Prostate gland (tissue), 2 donors: ENCODE measurements at regions not wholly inside any gene's neighbourhood (a gene's known extent, or its start where the extent isn't known, plus 50 kb on each side); places are given as distances from the start of the nearest gene placed in this dataset.

Experiments used
- DNase-seq: peaks from one replicate; pipeline ENCODE4 v3.0.0-alpha.2; 2019; ENCODE audit warnings: low spot score
- H3K27ac ChIP-seq, 2 donors: fragments of 200-600 bp; sonication (generic); 2 replicates each; pipeline ENCODE4 v1.5.1; 2017 to 2019
- H3K27me3 ChIP-seq: fragments of 200-600 bp; sonication (generic); replicated peaks from 2 replicates; pipeline ENCODE4 v1.5.1; 2019; ENCODE audit not compliant: insufficient read depth
- H3K36me3 ChIP-seq, 2 donors: fragments of 200-600 bp; sonication (generic); 1 replicate in 1 of 2; 2 replicates in 1 of 2; pipeline versions ENCODE4 v1.5.1 to v1.8.1; 2017 to 2019
- H3K4me1 ChIP-seq: fragments of 200-600 bp; sonication (generic); replicated peaks from 2 replicates; pipeline ENCODE4 v1.5.1; 2019
- H3K4me3 ChIP-seq, 2 donors: fragments of 200-600 bp; sonication (generic); 2 replicates each; pipeline ENCODE4 v1.5.1; 2017 to 2019
- H3K9me3 ChIP-seq: fragments of 200-600 bp; sonication (generic); 2 replicates; pipeline ENCODE4 v1.5.1; 2017
- POLR2A ChIP-seq: fragments of 450-650 bp; IDR thresholded peaks from one replicate; pipeline ENCODE4 v1.6.1; 2016; ENCODE audit warnings: antibody characterized with exemption, mild to moderate bottlenecking
- POLR2AphosphoS5 ChIP-seq: sonication (generic); formaldehyde crosslinking; IDR thresholded peaks from one replicate; pipeline ENCODE4 v1.6.1; 2017; ENCODE audit warnings: antibody characterized with exemption
- WGBS: methylation state at CpG from one replicate; pipeline ENCODE4 v1.1.5; 2018; 5-methylcytosine and 5-hydroxymethylcytosine counted together
- intact Hi-C: fragments of 100-400 bp; cut with DNase I; formaldehyde crosslinking; loops from one replicate; pipeline ENCODE4 v1.14.2; 2022
- TF ChIP-seq, protein P1 (sequence below), 4 experiments: fragments of 200-600 bp in 2 of 4; fragments of 450-650 bp in 2 of 4; sonication (generic) in 2 of 4; IDR thresholded peaks; 1 replicate in 3 of 4; 2 replicates in 1 of 4; pipeline ENCODE4 v1.5.1; 2016 to 2019; ENCODE audit warnings: antibody characterized with exemption in 4 of 4, mild to moderate bottlenecking in 2 of 4, moderate library complexity in 2 of 4

DNA sequence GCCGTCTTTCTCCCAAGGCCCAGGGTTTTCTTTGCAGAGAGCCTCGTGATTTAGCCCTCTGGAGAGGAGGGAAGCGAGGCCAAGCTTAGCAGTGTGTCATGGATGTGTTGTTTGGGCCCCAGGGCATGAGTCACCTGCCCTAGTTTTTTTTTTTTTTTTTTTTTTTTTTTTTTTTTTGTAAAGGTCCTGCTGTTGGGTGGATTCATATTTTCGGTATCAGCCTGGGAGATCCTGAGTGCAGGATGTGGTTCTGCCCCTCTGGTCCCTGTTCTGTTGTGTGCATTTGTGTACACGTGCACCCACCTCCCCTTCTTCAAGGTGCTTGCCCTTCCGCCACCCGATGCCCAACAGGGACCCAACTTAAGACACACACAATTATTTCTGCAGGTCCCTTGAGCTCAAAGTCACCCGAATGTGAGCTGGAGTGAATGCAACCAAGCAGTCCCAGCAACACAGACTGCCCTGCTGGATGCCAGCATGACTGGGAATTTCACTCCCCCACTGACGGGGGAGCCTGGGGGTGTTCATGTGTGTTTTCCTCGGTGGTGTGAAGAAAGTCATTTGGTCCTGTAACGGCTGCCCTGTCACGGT lies 265.8 kb upstream of the TNRC6C start:
- H3K4me1 ChIP-seq = no peaks in the 10 kb centered on the region
- intact Hi-C loops = no loop called here
- no peaks in the 10 kb centered on the region for H3K36me3 ChIP-seq
- no peaks in the 10 kb centered on the region for H3K9me3 ChIP-seq
- 87% methylated on average over 12 of the region's 12 CpGs for whole genome bisulfite sequencing
- no peak overlapping the region for H3K27ac ChIP-seq
- H3K4me3 ChIP-seq = no peak overlapping the region
- H3K27me3 ChIP-seq = peaks cover 5% of the 10 kb centered on the region
- TF ChIP-seq POLR2A = no peak
- TF ChIP-seq POLR2AphosphoS5 = no peak
- TF ChIP-seq, protein P1, sequence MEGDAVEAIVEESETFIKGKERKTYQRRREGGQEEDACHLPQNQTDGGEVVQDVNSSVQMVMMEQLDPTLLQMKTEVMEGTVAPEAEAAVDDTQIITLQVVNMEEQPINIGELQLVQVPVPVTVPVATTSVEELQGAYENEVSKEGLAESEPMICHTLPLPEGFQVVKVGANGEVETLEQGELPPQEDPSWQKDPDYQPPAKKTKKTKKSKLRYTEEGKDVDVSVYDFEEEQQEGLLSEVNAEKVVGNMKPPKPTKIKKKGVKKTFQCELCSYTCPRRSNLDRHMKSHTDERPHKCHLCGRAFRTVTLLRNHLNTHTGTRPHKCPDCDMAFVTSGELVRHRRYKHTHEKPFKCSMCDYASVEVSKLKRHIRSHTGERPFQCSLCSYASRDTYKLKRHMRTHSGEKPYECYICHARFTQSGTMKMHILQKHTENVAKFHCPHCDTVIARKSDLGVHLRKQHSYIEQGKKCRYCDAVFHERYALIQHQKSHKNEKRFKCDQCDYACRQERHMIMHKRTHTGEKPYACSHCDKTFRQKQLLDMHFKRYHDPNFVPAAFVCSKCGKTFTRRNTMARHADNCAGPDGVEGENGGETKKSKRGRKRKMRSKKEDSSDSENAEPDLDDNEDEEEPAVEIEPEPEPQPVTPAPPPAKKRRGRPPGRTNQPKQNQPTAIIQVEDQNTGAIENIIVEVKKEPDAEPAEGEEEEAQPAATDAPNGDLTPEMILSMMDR (IDR thresholded peaks at IDR 0.05) = no peak
- no peak for DNase-seq

DNA sequence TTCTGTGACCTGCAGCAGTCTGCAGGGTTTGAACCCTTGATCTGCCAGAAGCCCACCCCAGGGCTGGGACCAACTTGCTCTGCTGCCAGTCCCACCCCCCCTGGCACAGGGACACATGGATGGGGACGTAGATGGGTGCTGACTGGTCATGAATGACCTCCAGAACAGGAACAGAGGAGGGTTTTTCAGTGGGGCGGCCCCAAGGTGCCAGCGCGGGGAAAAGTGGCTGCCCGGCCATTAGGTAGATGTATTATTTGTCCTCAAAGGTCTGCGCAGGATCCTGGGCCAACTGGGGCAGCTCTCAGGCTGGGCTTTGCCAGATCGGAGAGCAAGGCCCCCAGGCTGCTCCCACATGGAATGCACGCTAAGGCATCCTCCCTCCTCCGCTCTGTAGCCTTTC lies 265.2 kb upstream of the TNRC6C start:
- TF ChIP-seq POLR2A (no peak), POLR2AphosphoS5 (no peak)
- TF ChIP-seq, protein P1 (IDR thresholded peaks at IDR 0.05) = no peak
- intact Hi-C loops = no loop called here
- no peak overlapping the region for H3K27ac ChIP-seq
- DNase-seq = no peak
- H3K4me1 ChIP-seq = no peaks in the 10 kb centered on the region
- H3K27me3 ChIP-seq = peaks cover 5% of the 10 kb centered on the region
- 83% methylated on average over 9 of the region's 9 CpGs for WGBS
- H3K4me3 ChIP-seq = no peak overlapping the region
- H3K9me3 ChIP-seq = no peaks in the 10 kb centered on the region
- no peaks in the 10 kb centered on the region for H3K36me3 ChIP-seq

DNA sequence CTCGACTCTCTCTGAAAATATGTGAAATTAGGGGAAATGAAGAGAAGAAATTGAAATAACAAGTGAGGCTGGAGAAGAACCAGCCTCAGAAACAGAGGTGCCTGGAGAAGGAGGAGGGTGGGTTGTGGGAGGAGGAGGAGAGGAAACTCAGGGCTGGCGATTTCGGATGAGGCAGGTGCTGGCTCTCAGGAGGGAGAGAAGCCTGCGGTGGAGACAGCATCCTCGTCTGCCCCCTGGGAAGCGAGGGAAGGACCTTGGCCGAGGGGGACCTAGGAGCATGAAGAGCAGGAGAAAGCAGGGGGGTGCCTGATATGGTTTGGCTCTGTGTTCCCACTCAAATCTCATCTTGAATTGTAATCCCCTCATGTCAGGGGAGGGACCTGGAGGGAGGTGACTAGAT lies 264.7 kb upstream of the TNRC6C start:
- Histone ChIP-seq H3K4me3 (no peak overlapping the region), H3K27ac (no peak overlapping the region), H3K4me1 (no peaks in the 10 kb centered on the region), H3K27me3 (peaks cover 5% of the 10 kb centered on the region), H3K36me3 (no peaks in the 10 kb centered on the region), H3K9me3 (no peaks in the 10 kb centered on the region)
- 89% methylated on average over 7 of the region's 7 CpGs for WGBS
- no peak for DNase-seq
- TF ChIP-seq POLR2A (no peak), POLR2AphosphoS5 (no peak)
- TF ChIP-seq, protein P1 (IDR thresholded peaks at IDR 0.05) = no peak
- intact Hi-C loops = no loop called here

DNA sequence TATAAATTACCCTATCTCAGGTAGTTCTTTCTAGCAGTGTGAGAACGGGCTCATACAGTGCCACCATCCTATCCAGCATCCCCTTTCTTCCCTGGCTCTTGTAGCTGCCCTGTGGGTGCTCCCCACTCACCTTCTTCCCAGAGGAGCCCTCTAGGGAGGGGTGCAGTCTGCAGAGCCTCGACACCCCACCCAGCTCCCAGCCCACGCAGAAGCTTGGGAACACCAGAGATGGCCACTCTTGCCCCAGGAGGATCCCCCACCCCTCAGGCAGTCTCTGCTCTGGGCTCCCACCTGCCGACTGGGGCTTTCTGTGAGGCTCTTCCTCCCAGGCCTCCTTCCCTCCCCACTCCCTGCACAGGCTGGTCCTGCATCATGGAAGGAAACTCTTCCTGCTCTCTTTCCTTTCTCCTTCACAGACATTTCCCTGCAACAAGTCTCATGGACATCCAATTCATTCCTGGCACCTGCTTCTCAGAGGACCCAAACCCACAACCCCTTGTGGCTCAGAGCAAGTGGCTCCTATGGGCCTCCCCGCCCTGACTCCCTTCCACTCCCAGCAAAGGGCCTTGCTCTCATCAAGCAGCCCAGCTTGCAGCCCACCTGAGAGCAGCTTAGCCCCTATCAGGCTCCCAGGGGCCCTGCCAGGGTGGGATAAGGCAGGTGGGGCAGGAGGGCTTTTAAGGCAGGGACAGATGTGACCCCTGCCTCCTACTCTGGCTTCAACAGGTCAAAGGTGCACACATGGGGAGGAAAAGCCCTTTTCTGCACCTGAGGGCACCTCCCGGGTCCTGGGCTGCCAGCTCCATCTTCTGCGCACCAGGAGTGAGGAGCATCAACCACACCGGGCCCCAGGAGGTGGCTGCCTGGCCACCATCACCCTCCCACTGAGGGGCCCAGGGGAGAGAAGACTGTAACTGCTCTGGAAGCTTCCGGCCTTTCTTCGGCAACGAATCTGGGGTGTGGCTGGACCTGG lies 263.8 kb upstream of the TNRC6C start:
- no peaks in the 10 kb centered on the region for H3K4me1 ChIP-seq
- no peak overlapping the region for H3K4me3 ChIP-seq
- intact Hi-C loops = no loop called here
- no peaks in the 10 kb centered on the region for H3K9me3 ChIP-seq
- TF ChIP-seq POLR2AphosphoS5 = no peak
- TF ChIP-seq, protein P1 (IDR thresholded peaks at IDR 0.05) = no peak
- no peak for TF ChIP-seq POLR2A
- DNase-seq = no peak
- 94% methylated on average over 11 of the region's 11 CpGs for WGBS
- H3K27me3 ChIP-seq = peaks cover 5% of the 10 kb centered on the region
- no peak overlapping the region for H3K27ac ChIP-seq
- H3K36me3 ChIP-seq = no peaks in the 10 kb centered on the region
